ENCODE measurements at regions not wholly inside any gene's neighbourhood (a gene's known extent, or its start where the extent isn't known, plus 50 kb on each side); places are given as distances from the start of the nearest gene placed in this dataset.
A peak's percentile ranks its signal among the peaks of the same experiment; 100 is the strongest.

DNA sequence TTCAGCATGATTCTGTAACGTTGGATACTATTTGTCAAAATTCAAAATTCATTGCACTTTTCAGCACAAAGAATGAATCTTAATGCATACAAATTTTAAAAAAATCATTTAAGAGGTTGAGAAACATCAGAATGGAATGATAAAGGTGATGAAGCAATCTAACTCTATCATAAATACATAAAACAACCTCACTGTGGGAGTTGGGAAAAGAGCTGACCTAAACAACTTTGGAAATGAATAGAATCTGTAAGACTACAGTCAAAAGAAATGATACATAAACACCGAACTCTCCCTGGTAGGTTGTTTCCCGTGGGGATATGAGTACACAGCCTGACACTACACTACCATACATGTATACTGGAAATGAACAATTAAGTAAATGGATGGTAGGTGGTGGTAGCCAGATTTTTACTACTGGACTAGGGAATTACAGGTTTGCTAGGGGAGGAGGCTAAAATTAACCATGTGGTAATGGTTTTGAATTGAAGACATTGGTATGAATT is 64.9 kb upstream of the PARP11 start:
- Histone ChIP-seq H3K4me3 (ENCODE audit: insufficient read length, low read depth) (no peak overlapping the region), H3K9me3 (ENCODE audit: insufficient read depth, low read length) (peaks cover 5% of the 10 kb centered on the region; the same call in 1 of the 2 replicates), H3K36me3 (ENCODE audit: insufficient read depth, insufficient read length, low read length) (no peaks in the 10 kb centered on the region), H3K27me3 (ENCODE audit: insufficient read depth, insufficient read length) (no peaks in the 10 kb centered on the region), H3K4me1 (ENCODE audit: insufficient read depth, insufficient read length) (no peaks in the 10 kb centered on the region), H3K9ac (ENCODE audit: insufficient read length, low read depth) (no peak overlapping the region)
- no peak for DNase-seq (ENCODE audit: low read depth, low spot score)
- TF ChIP-seq SUZ12 (IDR thresholded peaks at IDR 0.05; ENCODE audit: extremely low read depth, insufficient read depth, insufficient read length) (no peak), ZNF274 (IDR thresholded peaks at IDR 0.05; ENCODE audit: low read depth, low read length) (no peak), YY1 (IDR thresholded peaks at IDR 0.05; ENCODE audit: insufficient read depth, insufficient read length) (no peak)

DNA sequence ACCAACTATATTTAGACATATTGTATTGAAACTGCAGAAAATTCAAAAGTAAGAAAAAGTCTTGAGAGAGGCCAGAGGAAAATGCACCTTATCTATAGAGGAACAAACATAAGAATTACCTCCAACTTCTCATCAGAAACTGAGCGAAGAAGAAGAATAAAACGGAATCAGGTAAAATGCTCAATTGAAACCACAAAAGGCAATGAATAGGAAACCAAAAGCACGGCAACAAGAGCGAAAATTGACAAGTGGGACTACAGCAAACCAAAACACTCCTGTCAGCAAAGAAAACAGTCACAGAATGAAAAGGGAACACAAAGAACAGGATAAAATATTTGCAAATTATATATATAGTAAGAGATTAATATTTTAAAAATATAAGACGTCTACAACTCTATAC is 61.9 kb upstream of the PARP11 start:
- Histone ChIP-seq H3K9ac (ENCODE audit: insufficient read length, low read depth) (no peak overlapping the region), H3K9me3 (ENCODE audit: insufficient read depth, low read length) (peaks cover 5% of the 10 kb centered on the region; the same call in 1 of the 2 replicates), H3K27me3 (ENCODE audit: insufficient read depth, insufficient read length) (no peaks in the 10 kb centered on the region), H3K4me1 (ENCODE audit: insufficient read depth, insufficient read length) (peaks cover 9% of the 10 kb centered on the region), H3K4me3 (ENCODE audit: insufficient read length, low read depth) (no peak overlapping the region), H3K36me3 (ENCODE audit: insufficient read depth, insufficient read length, low read length) (no peaks in the 10 kb centered on the region)
- TF ChIP-seq SUZ12 (IDR thresholded peaks at IDR 0.05; ENCODE audit: extremely low read depth, insufficient read depth, insufficient read length) (no peak), YY1 (IDR thresholded peaks at IDR 0.05; ENCODE audit: insufficient read depth, insufficient read length) (no peak), ZNF274 (IDR thresholded peaks at IDR 0.05; ENCODE audit: low read depth, low read length) (no peak)
- no peak for DNase-seq (ENCODE audit: low read depth, low spot score)

DNA sequence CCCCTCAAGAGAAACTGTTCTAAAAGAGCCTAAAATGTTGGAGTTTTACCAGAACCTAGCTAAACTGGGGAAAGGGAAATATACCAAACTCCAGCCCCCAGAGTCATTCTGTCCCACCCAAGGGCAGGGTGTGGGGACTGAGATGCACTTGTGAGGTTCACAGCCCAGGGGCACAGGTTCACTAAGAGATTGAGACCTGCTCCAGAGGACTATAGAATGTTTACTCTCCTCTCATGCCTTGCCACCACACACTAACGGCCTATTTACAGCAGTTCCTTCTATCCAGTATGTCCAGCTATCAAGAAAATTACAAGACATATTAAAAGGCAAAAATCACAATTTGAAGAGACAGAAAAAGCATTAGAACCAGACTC is 60.6 kb upstream of the PARP11 start:
- Histone ChIP-seq H3K9ac (ENCODE audit: insufficient read length, low read depth) (no peak overlapping the region), H3K4me1 (ENCODE audit: insufficient read depth, insufficient read length) (peaks cover 19% of the 10 kb centered on the region), H3K9me3 (ENCODE audit: insufficient read depth, low read length) (peaks cover 5% of the 10 kb centered on the region; the same call in 1 of the 2 replicates), H3K4me3 (ENCODE audit: insufficient read length, low read depth) (no peak overlapping the region), H3K36me3 (ENCODE audit: insufficient read depth, insufficient read length, low read length) (no peaks in the 10 kb centered on the region), H3K27me3 (ENCODE audit: insufficient read depth, insufficient read length) (no peaks in the 10 kb centered on the region)
- TF ChIP-seq ZNF274 (IDR thresholded peaks at IDR 0.05; ENCODE audit: low read depth, low read length) (no peak), SUZ12 (IDR thresholded peaks at IDR 0.05; ENCODE audit: extremely low read depth, insufficient read depth, insufficient read length) (no peak), YY1 (IDR thresholded peaks at IDR 0.05; ENCODE audit: insufficient read depth, insufficient read length) (no peak)
- no peak for DNase-seq (ENCODE audit: low read depth, low spot score)

DNA sequence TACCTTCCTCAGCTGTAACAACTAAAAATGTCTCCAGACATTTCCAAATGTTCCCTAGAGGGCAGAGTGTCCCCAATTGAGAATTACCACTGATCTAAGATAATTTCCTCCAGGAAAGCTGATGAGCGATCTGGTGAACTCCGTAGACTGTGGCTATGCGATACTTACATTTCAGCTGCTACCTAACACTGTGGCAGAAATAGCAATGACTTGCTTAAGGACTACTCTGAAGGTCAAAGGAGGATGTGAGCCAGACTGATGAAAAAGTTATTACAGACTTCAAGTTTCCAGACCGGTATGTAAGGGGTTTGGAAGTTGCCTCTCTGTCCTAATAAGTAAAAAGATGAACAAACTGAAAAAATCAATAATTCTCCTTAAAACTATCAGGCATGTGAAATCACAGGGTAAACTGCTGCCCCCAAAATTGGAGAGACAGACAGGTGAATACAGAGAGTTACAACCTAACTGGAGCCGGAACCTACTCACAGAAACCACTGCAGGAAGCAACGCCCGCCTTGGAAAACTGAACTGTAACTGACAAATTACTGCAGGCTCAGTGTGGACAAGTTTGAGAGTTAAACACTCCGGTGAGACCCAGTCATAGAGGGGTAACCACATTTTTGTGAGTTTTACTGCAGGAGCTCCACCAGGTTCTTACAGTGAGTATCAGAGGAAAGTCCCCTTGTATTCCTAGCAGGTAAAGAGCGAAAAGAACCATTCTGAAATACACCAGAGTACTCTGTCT is 60.0 kb upstream of the PARP11 start:
- Histone ChIP-seq H3K9me3 (ENCODE audit: insufficient read depth, low read length) (peaks cover 5% of the 10 kb centered on the region; the same call in 1 of the 2 replicates), H3K4me3 (ENCODE audit: insufficient read length, low read depth) (no peak overlapping the region), H3K4me1 (ENCODE audit: insufficient read depth, insufficient read length) (peaks cover 19% of the 10 kb centered on the region), H3K9ac (ENCODE audit: insufficient read length, low read depth) (no peak overlapping the region), H3K36me3 (ENCODE audit: insufficient read depth, insufficient read length, low read length) (no peaks in the 10 kb centered on the region), H3K27me3 (ENCODE audit: insufficient read depth, insufficient read length) (no peaks in the 10 kb centered on the region)
- no peak for DNase-seq (ENCODE audit: low read depth, low spot score)
- TF ChIP-seq ZNF274 (IDR thresholded peaks at IDR 0.05; ENCODE audit: low read depth, low read length) (no peak), YY1 (IDR thresholded peaks at IDR 0.05; ENCODE audit: insufficient read depth, insufficient read length) (no peak), SUZ12 (IDR thresholded peaks at IDR 0.05; ENCODE audit: extremely low read depth, insufficient read depth, insufficient read length) (no peak)

DNA sequence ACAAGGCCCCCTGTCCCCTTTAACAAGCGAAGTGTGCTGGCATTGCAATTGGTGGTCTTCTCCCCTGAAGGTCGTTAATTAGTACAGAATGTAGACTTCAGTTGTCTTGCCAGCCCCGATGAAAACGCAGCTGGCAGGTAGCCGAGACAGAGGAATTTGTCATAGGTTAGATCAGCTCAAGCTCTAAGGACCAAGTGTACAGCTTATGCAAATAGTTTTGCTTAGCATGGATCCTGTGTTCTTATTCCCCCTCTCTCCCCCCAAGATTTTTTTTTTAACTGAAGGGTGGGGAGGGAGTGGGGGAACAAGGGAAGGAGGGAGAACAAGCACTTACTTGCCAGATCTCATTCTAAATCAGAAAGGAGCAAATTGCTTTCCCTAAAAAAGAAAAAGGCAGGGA is 58.6 kb upstream of the PARP11 start:
- Histone ChIP-seq H3K4me3 (ENCODE audit: insufficient read length, low read depth) (no peak overlapping the region), H3K4me1 (ENCODE audit: insufficient read depth, insufficient read length) (peaks cover 19% of the 10 kb centered on the region), H3K36me3 (ENCODE audit: insufficient read depth, insufficient read length, low read length) (no peaks in the 10 kb centered on the region), H3K27me3 (ENCODE audit: insufficient read depth, insufficient read length) (no peaks in the 10 kb centered on the region), H3K9ac (ENCODE audit: insufficient read length, low read depth) (no peak overlapping the region), H3K9me3 (ENCODE audit: insufficient read depth, low read length) (no peaks in the 10 kb centered on the region)
- TF ChIP-seq ZNF274 (IDR thresholded peaks at IDR 0.05; ENCODE audit: low read depth, low read length) (no peak), SUZ12 (IDR thresholded peaks at IDR 0.05; ENCODE audit: extremely low read depth, insufficient read depth, insufficient read length) (no peak), YY1 (IDR thresholded peaks at IDR 0.05; ENCODE audit: insufficient read depth, insufficient read length) (no peak)
- DNase-seq (ENCODE audit: low read depth, low spot score): no peak

DNA sequence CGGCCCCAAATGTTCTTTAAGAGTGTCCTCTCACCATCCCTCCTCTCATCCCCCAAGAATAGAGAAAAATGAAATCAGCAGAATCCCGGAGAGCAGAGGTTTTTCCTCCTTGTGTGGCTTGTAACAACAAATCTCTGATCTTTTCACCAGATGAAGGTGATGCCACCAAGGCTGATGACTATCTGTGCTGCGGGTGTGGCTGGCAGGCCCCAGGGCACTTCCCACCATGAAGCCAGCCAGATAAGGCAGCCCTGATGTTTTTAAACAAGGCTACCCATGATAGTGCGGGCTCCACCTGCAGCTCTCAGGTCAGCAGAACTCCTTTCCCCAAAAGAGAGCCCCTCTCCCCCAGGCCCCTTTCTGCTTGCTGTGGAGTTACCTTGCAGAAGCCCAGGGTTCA is 58.0 kb upstream of the PARP11 start:
- no peaks in the 10 kb centered on the region for H3K27me3 ChIP-seq (ENCODE audit: insufficient read depth, insufficient read length)
- peaks cover 19% of the 10 kb centered on the region for H3K4me1 ChIP-seq (ENCODE audit: insufficient read depth, insufficient read length)
- H3K9ac ChIP-seq (ENCODE audit: insufficient read length, low read depth): no peak overlapping the region
- no peak overlapping the region for H3K4me3 ChIP-seq (ENCODE audit: insufficient read length, low read depth)
- peaks cover 5% of the 10 kb centered on the region; the same call in 1 of the 2 replicates for H3K9me3 ChIP-seq (ENCODE audit: insufficient read depth, low read length)
- no peak for DNase-seq (ENCODE audit: low read depth, low spot score)
- no peak for TF ChIP-seq SUZ12 (IDR thresholded peaks at IDR 0.05; ENCODE audit: extremely low read depth, insufficient read depth, insufficient read length)
- no peak for TF ChIP-seq YY1 (IDR thresholded peaks at IDR 0.05; ENCODE audit: insufficient read depth, insufficient read length)
- TF ChIP-seq ZNF274 (IDR thresholded peaks at IDR 0.05; ENCODE audit: low read depth, low read length): no peak
- H3K36me3 ChIP-seq (ENCODE audit: insufficient read depth, insufficient read length, low read length): no peaks in the 10 kb centered on the region

DNA sequence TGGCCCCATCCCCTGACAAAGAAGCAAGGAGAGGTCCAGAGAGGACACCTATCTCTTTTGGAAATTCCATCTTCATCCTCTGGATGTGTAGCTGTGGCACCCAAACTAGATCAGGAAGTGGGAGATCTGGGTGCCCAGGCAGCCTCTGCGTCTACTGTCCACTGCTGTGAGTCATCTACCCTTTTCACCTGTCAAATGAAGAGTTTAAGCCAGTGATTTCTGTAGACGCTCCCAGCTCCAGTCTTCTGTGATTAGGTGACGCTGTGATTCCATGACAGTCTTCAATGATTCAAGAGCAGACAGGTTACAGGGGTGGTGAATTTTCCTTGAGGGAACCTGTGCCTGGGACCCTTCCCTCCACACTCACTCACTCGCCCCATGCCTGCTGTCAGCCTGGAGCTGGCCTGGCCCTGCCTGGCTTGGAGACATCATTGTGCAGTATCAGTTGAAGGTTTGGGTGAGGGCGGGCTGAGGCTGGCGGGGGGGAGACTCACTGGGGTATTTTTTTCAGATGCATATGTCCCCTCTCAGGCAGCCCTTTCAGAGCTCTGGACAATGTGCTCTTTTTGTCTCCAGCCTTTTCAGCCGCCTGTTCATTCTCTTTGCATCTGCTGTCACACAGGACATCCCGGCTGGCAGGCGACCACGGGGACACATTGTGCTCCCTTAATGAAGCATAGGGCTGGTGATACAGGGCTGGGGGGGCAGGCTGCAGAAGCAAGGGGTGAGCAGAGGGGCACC is 56.8 kb upstream of the PARP11 start:
- Histone ChIP-seq H3K4me3 (ENCODE audit: insufficient read length, low read depth) (no peak overlapping the region), H3K9me3 (ENCODE audit: insufficient read depth, low read length) (peaks cover 12% of the 10 kb centered on the region; the same call in 1 of the 2 replicates), H3K36me3 (ENCODE audit: insufficient read depth, insufficient read length, low read length) (no peaks in the 10 kb centered on the region), H3K9ac (ENCODE audit: insufficient read length, low read depth) (no peak overlapping the region), H3K27me3 (ENCODE audit: insufficient read depth, insufficient read length) (no peaks in the 10 kb centered on the region), H3K4me1 (ENCODE audit: insufficient read depth, insufficient read length) (peaks cover 19% of the 10 kb centered on the region)
- TF ChIP-seq ZNF274 (IDR thresholded peaks at IDR 0.05; ENCODE audit: low read depth, low read length) (no peak), SUZ12 (IDR thresholded peaks at IDR 0.05; ENCODE audit: extremely low read depth, insufficient read depth, insufficient read length) (no peak), YY1 (IDR thresholded peaks at IDR 0.05; ENCODE audit: insufficient read depth, insufficient read length) (no peak)
- DNase-seq (ENCODE audit: low read depth, low spot score): peak; percentile 55
